ENCODE measurements at regions not wholly inside any gene's neighbourhood (a gene's known extent, or its start where the extent isn't known, plus 50 kb on each side); places are given as distances from the start of the nearest gene placed in this dataset.
"Not testable (repeated sequence)": the region's sequence is repeated elsewhere in the genome, so short reads cannot be mapped to it uniquely, and the experiment has no call there.

DNA sequence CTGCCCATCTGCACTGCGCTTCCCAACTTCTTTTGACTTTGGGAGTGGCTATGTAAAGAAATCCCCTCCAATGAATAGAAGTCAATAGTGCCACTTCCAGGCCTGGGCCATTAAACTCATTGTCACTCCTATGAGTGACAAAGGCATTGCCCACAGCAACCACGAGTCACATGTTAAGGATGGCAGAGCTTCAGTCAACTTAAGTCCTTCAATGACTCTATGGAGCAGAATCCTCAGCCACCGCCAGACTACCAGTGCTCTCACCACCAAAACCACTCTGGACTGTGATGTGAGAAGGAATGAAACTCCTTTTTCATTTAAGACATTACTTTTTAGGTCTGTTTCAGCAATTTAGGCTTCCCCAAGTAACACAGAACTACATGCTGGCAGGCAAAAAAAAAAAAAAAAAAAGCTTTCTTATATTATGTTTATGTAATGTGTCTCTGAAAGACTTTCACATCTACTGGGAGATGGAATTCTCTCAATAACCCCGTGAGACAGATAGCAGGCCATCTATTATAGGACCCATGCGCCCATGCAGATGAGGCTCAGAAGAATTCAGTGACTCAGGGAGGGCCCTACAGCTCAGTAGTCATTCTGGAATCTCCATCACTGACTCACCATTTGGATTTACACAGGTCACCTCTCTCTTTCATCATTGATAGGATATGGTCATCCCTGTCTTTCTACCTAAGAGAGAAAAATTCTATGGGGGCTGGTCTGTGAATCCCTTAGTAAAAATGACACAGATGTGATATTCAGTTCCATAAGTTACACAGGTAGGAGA, 180.5 kb downstream of the CEMIP2 start:
- no peak for DNase-seq

DNA sequence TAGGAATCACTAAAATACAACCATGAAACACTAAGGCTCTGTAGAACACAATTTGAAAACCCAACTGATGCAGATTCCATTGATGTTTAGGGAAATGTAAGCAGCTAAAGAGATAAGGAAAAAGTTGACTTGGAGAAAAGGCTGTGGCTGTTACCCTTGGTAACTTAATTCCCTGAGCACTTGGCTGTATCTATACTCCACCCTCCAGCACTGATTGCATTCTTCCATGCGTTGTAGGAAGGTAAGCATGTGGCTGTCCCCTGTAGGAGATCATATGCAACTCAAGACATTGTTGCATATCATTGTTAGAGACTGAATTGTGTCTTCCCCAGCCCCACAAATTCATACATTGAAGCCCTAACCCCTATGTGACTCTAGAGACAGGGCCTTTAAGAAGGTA, 184.5 kb downstream of the CEMIP2 start:
- no peak for DNase-seq

DNA sequence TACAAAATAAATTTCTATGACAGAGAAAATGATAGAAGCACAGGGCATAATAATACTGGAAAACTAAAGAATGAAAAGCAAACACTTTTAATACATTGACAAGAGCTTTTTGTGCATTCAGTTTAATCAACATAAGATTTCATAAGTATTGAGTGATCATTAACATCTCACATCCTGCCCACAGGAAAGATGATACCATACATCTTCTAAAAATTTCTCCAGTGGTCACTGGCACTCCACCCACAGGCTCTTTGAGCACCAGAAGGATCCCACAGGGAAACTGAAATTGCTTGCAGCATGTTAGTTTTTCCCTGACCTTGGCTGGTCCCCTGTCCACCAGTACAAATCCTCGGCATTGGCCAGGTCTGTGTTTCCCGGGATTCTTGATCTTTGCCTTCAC, 186.0 kb downstream of the CEMIP2 start:
- no peak for DNase-seq

DNA sequence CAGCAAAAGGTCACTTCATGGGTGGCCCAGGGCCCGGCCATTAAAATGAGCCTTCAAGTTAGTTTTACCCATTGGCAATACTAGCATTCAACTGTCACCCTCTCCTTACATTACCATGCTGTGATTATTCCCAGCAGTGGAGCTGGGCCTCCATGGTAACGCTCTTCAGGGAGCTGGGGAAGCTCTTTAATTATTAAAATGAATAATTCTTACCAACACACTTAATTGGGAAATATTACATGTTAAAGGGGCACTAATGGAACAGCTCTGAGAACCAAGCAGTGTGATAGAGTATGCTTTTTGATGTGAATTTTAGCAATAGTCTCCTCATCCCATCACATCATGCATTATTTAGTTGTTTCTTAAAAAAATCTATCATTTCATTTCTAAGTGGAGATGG, 187.2 kb downstream of the CEMIP2 start:
- DNase-seq, result no peak

DNA sequence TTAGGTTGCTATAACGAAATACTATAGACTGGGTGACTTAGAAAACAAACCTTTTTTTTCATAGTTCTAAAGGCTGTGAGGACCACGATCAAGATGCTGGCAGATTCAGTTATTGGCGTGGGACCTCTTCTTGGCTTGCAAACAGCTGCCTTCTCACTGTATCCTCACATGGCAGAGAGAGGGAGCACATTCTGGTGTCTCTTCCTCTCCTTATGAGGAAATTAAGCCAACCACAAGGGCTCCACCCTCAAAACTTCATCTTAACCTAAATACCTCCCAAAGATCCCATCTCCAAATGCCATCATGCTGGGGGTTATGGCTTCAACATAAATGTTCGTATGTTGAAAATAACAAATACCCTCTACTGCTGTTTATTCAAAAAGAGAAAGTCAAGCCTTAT, 197.1 kb downstream of the CEMIP2 start:
- DNase-seq, result no peak

DNA sequence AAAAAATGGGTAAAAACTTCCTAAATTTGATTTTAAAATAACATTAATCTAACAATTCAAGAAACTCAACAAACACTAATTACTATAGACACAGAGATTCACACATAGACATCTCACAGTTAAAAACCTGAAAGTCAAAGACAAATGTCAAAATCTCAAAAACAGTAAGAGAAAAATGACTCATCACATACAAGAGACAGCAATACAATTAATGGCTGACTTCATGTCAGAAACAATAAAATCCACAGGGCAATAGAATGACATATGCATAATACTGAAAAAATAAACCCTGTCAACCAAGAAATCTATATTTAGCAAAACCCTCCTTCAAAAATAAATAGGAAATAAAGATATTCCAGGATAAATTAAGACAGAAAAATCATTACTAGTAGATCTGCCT, 200.4 kb downstream of the CEMIP2 start:
- DNase-seq, result no peak

DNA sequence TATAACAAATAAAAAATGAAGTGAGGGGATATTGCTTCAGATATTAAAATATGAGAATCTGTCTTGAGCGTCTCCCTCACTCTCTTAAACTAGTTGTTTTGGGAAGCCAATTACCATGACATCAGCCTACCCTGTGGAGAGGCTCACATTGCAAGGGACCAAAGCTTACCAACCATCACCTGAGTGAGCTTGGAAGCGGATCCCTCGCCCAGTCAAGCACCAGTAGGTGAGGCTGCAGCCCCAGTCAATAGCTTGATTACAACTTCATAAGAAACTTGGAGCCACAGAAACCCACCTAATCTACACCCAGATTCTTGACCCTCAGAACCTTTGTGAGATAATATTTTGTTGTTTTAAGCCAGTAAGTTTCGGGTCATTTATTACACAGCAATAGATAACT, 206.2 kb downstream of the CEMIP2 start:
- DNase-seq, result no peak

DNA sequence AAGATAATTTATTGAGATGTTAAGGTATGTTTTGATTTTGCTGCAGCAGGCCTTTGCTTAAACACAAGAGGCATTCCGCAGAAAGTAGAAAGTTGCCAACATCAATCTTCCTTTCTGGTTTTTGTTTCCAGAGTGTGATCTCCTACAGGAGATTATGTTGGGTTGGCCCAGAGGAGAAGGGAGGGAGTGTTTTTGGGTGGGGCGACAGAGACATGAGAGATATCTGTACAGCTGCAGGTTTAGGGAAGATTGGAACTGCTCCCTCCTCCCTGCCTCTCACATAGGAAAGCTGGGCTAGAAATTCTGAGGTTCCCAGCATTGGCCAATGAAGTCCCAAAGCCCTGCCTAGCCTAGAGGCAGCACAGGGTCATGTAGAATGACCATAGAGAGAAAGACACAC, 211.0 kb downstream of the CEMIP2 start:
- DNase-seq, result no peak

DNA sequence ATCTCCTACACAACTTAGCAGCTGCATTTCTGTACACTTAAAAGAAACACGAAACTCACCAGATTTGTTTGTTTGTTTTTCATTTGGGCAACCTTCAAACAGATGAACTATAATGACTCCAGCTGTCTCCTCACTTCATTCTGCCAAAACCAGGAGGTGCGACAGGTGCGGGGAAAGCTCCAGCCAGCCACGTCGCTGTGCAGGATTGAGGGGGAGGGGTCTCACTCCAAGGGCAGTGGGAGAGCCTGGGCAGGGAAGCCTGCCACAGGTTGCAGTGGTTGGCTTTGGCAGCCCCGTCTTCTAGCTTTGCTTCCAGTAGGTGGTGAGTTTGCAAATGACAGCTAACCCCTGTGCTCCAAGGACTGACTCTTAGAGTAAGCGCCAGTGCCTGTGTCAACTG, 215.8 kb downstream of the CEMIP2 start:
- peak; percentile 22 to 59 for DNase-seq

DNA sequence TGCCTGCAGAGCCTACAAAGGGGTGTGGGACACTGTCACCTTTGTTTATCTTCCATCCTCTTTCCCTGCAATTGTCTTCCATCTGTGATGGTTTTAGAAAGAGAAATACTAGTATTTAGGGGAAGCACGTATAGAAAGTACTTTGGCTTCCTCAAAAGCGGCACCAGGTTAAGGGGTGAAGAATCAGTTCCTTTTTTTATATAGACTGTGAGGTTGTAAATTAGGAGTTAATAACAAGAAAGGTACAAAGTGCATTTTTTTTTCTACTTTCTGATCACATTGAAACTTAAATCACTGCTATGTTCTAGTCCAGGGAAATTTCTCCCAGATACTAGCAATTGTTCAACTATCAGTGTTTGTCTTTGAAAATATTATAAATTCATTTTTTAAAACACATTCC, 219.3 kb downstream of the CEMIP2 start:
- no peak for DNase-seq

DNA sequence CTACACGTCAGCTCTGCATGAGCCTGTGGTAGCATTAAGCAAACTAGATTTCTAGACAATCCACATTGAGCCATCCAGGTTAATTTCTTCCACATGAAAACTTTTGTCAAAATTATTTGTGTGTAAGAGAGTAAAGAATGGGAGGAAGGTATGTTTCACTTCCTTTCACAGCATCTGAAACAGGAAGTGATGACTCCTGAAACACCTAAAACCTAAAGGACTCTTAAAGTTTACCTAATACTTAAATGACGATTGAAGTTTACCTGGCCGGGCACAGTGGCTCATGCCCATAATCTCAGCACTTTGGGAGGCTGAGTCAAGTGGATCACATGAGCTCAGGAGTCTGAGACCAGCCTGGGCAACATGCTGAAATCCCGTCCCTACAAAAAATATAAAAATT, 223.8 kb downstream of the CEMIP2 start:
- no peak for DNase-seq

DNA sequence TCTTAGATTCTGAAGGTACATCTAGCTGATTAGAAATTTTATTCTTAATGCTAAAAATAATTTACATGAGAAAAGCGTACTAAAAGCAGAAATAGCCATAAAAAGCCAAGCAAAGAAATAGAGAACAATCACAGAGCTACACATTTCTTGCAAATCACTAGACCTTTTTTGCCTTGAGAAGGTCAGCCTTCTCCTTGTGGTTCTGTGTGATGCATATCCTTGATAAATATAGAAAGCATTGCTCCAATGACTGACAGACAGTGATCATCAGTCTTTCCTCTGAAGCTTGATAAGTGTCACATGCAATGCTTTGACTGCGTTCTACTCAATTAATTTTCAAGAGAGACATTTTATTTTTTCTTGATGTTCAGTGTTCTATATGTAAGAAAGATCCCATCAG, 226.9 kb downstream of the CEMIP2 start:
- no peak for DNase-seq

DNA sequence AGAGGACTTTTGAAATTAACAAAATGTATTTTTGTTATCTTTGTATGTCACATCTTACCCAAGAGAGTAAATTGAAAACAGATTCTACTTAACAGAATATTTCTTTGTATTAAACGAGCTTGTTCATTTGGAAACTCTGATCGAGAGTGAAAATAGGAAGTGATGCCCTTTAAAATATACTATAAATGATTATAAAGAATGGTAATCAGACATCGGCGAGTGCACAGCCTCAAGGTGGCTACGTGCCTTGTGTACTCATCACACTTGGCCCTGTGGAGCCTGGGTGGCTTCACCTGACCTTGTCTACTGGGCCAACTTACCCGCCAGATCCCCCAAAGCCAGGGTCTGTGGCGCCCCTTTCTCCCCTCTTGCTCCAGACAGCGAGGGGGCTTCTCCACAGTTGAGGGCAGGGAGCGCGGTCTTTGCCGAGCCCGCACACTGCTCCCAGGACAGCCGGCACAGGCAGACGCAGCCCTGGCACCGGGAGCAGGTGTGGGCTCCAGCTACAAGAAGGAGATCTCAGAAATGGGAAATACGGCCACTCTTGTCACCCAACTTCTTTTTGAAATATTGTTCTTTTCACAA, 243.2 kb downstream of the CEMIP2 start:
- DNase-seq, result no peak

DNA sequence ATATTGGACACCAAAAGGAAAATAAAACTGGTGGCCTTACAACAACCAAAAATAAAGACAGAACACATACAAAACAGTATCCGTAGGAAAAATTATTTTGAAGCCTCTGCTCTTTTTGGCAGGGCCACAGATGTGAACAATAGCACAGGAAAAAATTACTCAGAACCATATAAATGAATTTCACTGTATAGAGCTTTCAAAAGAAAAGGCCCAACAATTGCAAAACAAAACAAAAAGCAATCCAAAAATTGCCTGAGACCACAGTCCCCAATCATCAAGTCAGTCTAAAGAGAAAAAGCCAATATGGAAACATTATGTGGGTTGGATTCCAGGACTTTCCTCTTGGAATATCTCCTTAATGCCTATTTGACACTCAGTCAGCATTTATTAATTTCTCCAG, 243.8 kb downstream of the CEMIP2 start:
- no peak for DNase-seq

DNA sequence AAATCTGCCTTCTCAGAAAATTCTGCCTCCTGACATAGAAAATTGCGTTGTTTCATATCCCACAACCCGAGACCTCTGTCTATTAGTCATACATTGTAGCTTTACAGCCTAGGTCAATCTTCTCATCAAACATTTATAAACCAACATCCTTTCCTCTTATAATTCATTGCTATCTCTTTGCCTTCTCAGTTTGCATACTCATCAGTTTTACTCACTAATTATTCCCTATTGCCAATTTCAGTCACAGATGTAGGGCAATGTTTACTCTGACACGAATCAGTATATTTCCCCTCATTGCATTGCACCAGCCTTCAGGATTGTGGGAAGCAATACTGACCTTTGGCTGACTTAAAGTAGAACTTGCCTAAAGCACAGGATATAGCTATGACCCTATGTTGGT, 247.2 kb downstream of the CEMIP2 start:
- DNase-seq, result no peak

DNA sequence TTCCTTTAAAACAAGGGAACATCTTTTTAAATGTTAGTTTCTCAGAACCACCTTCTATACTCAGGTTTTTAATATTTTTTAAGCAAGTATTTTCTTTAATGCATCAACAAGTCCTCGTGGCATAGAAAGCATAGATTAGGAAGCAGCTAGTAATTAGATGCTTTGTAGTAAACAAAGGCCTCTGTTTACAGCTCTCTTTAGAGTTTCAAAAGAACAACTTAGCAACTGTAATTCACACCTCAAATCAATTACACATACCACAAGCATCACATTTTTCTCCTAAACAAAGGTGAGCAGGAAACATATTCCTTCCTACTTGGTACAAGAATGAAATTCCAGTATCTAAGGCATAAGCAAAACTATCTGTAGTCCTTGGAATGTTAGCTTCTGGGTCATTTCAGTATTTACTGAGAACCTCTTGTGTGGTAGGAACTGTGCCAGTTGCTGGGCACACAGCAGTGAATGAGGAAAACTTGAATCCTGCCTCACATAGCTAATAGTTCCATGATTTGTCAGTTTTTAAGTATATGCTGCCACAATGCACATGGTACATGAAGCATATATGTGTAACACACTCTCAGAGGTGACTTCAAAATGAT, 249.1 kb downstream of the CEMIP2 start:
- DNase-seq, result no peak

DNA sequence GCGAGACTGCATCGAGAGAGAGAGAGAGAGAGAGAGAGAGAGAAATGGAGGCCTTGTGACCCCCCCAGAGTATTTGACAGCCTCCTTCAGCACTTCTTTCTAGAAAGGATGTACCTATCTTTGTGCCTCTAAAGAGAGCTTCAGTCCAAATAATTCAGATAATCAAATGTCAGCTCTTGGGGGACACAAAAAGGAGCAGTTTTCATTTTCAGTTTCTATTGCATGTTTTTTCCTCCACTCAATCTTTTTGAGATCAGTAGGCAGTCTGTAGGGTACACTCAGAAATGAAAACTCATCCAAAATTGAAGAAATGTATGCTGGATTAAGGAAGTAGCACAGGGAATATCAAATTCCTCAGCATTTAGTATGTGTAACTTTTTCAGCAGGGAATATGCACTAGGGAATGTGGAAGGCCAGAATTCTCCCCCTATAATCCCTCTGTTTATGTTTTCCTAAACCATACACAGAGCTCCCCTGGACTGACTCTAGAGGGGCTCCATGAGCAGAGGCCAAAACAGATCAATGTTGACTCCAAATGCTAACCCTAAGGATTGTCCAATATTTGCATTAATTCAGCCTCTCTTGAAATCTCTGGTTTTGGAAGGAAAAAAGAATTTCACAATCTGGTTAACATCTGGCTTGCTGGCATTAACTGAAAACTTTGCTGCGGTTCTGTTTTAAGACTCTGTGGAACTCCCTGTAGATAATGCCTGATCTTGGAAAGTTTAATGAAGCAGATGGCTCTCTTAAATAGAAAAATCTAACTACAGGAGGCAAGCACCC, 250.1 kb downstream of the CEMIP2 start:
- no peak for DNase-seq

DNA sequence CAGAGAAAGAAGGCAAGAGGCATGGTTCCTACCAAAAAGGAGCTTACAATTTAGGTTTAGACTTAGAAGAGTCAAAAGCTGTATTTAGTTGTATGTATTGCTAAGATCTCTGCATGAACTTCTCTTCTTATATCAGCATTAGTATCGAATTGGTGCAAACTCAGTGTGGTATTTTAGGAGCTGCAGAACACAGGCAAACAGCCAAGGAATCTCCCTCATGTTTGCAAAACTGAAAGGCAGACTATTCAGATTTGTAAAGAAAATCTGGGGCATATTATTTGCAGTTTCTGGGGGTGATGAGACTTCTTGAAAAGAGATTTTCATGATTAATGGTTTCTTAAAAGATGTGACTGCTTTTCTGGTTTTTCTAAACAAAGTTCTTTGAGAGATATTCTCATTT, 252.7 kb downstream of the CEMIP2 start:
- no peak for DNase-seq

DNA sequence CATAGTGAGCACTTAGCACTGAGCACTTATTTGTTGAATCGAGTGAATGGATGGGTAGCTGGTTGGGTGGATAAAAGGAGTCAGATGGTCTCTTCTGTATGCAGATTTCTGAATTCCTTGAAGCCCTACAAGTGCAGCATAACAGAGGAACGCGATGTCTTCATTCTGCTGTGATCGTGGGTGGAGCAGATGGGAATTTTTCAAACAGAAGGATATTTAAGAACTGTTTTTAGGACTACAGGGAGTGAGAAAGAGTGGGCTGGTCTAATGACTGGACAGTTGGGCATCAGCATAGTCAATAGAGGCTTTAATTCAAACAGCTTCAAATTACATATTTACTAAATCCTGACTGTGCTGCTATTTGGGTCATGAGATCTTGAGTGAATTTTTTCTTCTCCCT, 253.2 kb downstream of the CEMIP2 start:
- no peak for DNase-seq

DNA sequence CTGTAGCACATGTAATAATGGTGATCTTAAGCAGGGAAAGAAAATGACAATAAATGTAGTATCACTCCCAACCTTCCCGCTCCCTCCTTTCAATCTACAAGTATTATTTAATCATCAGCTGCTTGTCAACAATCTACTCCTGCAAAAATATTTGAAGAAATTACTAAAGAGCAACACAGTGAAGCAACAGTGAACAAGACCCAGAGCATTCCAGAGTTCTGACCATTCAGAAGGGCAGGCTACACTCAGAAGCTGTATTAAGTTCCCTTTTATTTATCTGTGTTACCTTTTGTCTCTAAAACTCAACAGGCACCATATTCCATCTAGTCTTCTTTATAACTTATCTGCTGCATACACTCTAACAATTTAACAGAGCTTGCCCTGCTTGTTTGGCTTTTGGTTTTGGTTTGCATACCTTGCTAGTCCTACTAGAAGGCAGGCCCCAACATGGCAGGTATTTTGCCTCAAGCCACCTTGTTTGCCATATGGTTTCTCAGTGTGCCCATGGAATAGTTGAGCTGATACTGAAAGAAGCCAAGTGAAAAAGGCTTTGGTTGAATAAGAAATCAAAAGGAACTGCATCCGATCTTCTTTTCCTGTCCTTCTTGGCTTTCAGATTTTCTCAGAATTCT, 253.9 kb downstream of the CEMIP2 start:
- no peak for DNase-seq

DNA sequence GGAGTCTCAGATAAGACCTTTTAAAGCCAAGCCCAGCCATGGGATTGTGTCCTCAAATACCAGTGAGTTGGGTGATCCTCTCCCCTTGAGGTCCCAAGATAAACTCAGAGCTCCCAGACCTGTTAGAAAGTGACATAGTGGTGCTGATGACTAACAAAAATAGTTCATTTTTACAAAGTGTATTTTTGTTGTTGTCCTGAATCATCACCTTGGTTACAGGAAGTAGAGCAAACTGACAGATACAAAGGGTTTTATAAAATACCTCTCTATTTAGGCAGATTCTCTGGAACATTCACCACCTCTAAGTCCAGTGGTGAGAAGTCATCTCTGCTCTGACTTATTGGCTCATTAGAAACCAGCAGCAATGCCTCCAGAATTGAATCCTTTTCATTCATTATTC, 259.3 kb downstream of the CEMIP2 start:
- DNase-seq, result no peak

DNA sequence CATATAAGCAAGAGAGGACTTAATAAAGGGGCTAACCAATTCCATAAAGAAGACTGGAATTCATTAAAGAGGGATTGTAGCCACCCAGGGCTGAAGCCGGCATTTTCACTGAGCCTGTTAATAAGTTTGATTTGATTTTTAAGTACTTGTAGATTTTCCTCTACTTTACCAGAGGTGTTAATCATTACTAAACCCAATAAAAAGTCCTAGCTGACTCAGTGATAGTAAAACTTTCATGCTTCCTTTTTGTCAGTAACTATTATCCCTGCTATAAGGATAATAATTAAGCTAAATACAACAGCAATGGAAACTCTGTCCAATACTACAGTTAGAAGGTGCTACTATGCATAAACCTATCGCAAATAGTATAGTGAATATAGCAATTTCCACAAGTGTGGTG, 260.2 kb downstream of the CEMIP2 start:
- not testable (repeated sequence) for DNase-seq

DNA sequence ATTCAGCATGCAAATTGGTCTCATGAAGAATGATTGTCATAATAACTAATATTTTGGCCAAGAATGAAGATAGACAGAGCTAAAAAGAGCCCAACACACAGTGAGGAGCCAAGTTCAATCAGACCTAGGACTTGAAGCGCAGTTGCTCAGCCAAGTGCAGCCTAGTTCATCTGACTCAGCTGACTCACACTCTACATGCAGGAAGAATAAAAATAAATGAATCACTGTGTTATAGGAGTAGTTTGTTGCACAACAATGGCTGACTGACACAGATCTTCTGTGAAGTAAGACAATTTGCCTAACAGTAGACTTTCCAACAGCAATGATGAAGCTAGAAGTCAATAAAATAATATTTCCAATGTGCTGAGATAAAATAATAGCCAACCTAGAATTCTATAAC, 261.5 kb downstream of the CEMIP2 start:
- no peak for DNase-seq
